Aorta (tissue), 5 donors: ENCODE measurements at regions not wholly inside any gene's neighbourhood (a gene's known extent, or its start where the extent isn't known, plus 50 kb on each side); places are given as distances from the start of the nearest gene placed in this dataset.
A peak's percentile ranks its signal among the peaks of the same experiment; 100 is the strongest.

Experiments used
- ATAC-seq: fragments of 200-7000 bp; cut with Tn5 transposase; one replicate; pipeline ENCODE4 v1.9.1; 2022; ENCODE audit warnings: moderate library complexity; ENCODE audit not compliant: low FRiP score
- DNase-seq, 2 donors: peaks; one replicate each; pipeline ENCODE4 v3.0.0-alpha.2; 2020
- H3K27ac ChIP-seq, 2 donors: one replicate each; pipeline ENCODE4 v1.5.1; 2013; ENCODE audit warnings: low read length in 2 of 2, mild to moderate bottlenecking in 2 of 2, moderate library complexity in 2 of 2, control low read depth in 1 of 2, inconsistent platforms in 1 of 2, low read depth in 1 of 2
- H3K27me3 ChIP-seq, 2 donors: one replicate each; pipeline ENCODE4 v1.6.1; 2013; ENCODE audit warnings: control low read depth in 1 of 2, low read length in 1 of 2, mild to moderate bottlenecking in 1 of 2, moderate library complexity in 1 of 2; ENCODE audit not compliant: insufficient read depth in 2 of 2, control insufficient read depth in 1 of 2
- H3K36me3 ChIP-seq, 2 donors: one replicate each; pipeline ENCODE4 v1.6.1; 2013; ENCODE audit warnings: control low read depth in 1 of 2, low read length in 1 of 2, mild to moderate bottlenecking in 1 of 2; ENCODE audit not compliant: insufficient read depth in 2 of 2, control insufficient read depth in 1 of 2
- H3K4me1 ChIP-seq, 2 donors: one replicate each; pipeline ENCODE4 v1.6.1; 2013; ENCODE audit warnings: low read length in 2 of 2, control low read depth in 1 of 2, mild to moderate bottlenecking in 1 of 2, moderate library complexity in 1 of 2; ENCODE audit not compliant: insufficient read depth in 2 of 2, control insufficient read depth in 1 of 2
- H3K4me3 ChIP-seq, 2 donors: one replicate each; pipeline ENCODE4 v1.5.1; 2013; ENCODE audit warnings: low read length in 2 of 2, control low read depth in 1 of 2, mild to moderate bottlenecking in 1 of 2
- H3K9me3 ChIP-seq: one replicate; pipeline ENCODE4 v1.6.1; 2013; ENCODE audit warnings: mild to moderate bottlenecking, low read length; ENCODE audit not compliant: control insufficient read depth
- WGBS, 2 donors: extraction: QIAGEN DNeasy Blood & Tissue Kit; methylation state at CpG; one replicate each; pipeline ENCODE4 v1.1.7; 2013; 5-methylcytosine and 5-hydroxymethylcytosine counted together
- intact Hi-C, 2 donors: fragments of 100-400 bp; cut with DNase I; formaldehyde crosslinking; loops; one replicate each; pipeline versions ENCODE4 v1.14.2 to v1.15.0; 2022
- donor health status: healthy with polysubstance abuse.
- donor health status: Bipolar disorder and iron deficiency.
- donor health status: DM: no; HTN: no; CAD: no.
- donor health status: DM: no; HTN: no; CAD: no.
- donor health status: DM: yes; HTN: yes; CAD: no.

GRCh38 chr20:57920971-57921370 is 211.2 kb upstream of the PMEPA1 start:
- Histone ChIP-seq H3K36me3 (no peaks in the 10 kb centered on the region), H3K4me3 (no peak overlapping the region), H3K27me3 (no peaks in the 10 kb centered on the region), H3K4me1 (no peaks in the 10 kb centered on the region), H3K27ac (no peak overlapping the region), H3K9me3 (no peaks in the 10 kb centered on the region)
- intact Hi-C loops, result no loop called here
- 83 to 95% methylated on average over 6 of the region's 6 CpGs for WGBS, 2 donors
- DNase-seq (no peak), ATAC-seq (no peak)

GRCh38 chr20:57919049-57919448 is 209.2 kb upstream of the PMEPA1 start:
- ATAC-seq (no peak), DNase-seq (no peak)
- 91 to 92% methylated on average over 3 of the region's 3 CpGs for WGBS, 2 donors
- H3K4me1 ChIP-seq, result no peaks in the 10 kb centered on the region
- H3K9me3 ChIP-seq, result no peaks in the 10 kb centered on the region
- no peak overlapping the region for H3K27ac ChIP-seq
- no peaks in the 10 kb centered on the region for H3K36me3 ChIP-seq
- intact Hi-C loops, result no loop called here
- no peaks in the 10 kb centered on the region for H3K27me3 ChIP-seq
- no peak overlapping the region for H3K4me3 ChIP-seq

DNA sequence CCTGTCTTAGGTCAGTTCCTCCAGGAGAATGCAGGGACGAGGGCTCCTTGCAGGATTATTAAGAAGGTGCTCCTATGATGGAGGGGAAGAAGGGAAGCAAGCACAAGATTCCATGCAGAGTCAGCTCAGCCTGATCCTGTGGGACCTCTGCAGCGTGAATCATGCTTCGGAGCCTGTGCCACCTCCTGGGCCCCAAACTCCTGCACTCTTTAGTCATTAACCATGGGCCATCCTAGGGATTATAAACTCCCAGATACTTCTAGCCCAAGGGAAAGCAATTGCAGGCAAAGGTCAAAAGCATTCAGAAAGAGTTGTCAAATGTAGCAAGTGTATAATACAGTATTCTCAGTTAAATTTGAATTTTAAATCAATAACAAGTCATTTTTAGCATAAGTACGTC is 208.7 kb upstream of the PMEPA1 start:
- WGBS, 2 donors, result 82 to 94% methylated on average over 4 of the region's 4 CpGs
- no peak for DNase-seq
- intact Hi-C loops, result no loop called here

GRCh38 chr20:57914205-57914604 is 204.4 kb upstream of the PMEPA1 start:
- Histone ChIP-seq H3K9me3 (no peaks in the 10 kb centered on the region), H3K4me3 (no peak overlapping the region), H3K36me3 (no peaks in the 10 kb centered on the region), H3K27ac (no peak overlapping the region), H3K27me3 (no peaks in the 10 kb centered on the region), H3K4me1 (no peaks in the 10 kb centered on the region)
- DNase-seq (no peak), ATAC-seq (no peak)
- intact Hi-C loops, result no loop called here
- WGBS, 2 donors, result 75 to 92% methylated on average over 4 of the region's 4 CpGs

More for the DNA sequence above, 208.7 kb upstream of the PMEPA1 start:
- Histone ChIP-seq H3K9me3 (no peaks in the 10 kb centered on the region), H3K36me3 (no peaks in the 10 kb centered on the region), H3K4me3 (no peak overlapping the region), H3K27me3 (no peaks in the 10 kb centered on the region), H3K27ac (no peak overlapping the region), H3K4me1 (no peaks in the 10 kb centered on the region)
- ATAC-seq, result no peak

GRCh38 chr20:57913156-57913930 is 203.5 kb upstream of the PMEPA1 start:
- Histone ChIP-seq H3K27me3 (no peaks in the 10 kb centered on the region), H3K9me3 (no peaks in the 10 kb centered on the region), H3K36me3 (no peaks in the 10 kb centered on the region), H3K4me3 (no peak overlapping the region), H3K4me1 (no peaks in the 10 kb centered on the region), H3K27ac (no peak overlapping the region)
- 94 to 97% methylated on average over 12 of the region's 12 CpGs for WGBS, 2 donors
- DNase-seq (no peak), ATAC-seq (no peak)
- intact Hi-C loops, result no loop called here

GRCh38 chr20:57912227-57912582 is 202.4 kb upstream of the PMEPA1 start:
- H3K27me3 ChIP-seq, result no peaks in the 10 kb centered on the region
- H3K36me3 ChIP-seq, result no peaks in the 10 kb centered on the region
- H3K4me3 ChIP-seq, result no peak overlapping the region
- intact Hi-C loops, result no loop called here
- no peak overlapping the region for H3K27ac ChIP-seq
- no peak for DNase-seq
- 19 to 35% methylated on average over 6 of the region's 6 CpGs for WGBS, 2 donors
- no peak for ATAC-seq
- no peaks in the 10 kb centered on the region for H3K4me1 ChIP-seq
- no peaks in the 10 kb centered on the region for H3K9me3 ChIP-seq

DNA sequence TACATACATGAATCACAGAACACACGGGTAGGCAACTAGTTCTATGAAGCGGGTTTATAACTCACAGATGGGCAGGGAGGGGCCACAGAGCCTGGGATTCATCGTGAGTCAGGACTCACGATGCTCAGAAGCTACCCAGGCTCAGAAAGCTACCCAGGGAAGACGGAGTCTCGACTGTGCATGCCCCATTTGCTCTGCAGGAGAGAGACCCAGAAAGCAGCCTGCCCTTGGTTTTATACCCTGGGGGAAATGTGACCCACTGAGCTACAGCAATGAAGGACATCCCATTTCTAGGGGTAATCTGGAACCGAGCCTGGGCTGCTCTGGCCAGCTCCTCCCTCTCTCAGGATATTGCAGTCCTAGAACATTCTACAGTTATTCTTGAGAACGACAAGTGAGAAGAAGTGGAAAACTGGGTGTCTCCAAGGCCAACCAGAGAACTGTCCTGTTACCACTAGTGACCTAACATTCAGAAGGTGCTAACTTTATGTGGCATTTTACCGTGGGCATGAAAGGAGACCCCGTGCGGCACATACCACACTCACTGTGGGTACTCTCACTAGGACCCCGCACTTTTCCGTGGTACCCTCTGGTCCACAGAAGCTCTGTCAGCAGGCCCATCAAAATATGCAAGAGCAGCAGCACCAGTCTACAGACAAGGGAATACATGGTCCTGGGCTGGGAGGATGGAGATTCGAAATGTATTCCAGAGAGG is 201.9 kb upstream of the PMEPA1 start:
- no peaks in the 10 kb centered on the region for H3K9me3 ChIP-seq
- intact Hi-C loops, result no loop called here
- H3K27ac ChIP-seq, result no peak overlapping the region
- ATAC-seq (no peak), DNase-seq (peak in 1 of 2 donors; percentile 19)
- H3K4me1 ChIP-seq, result no peaks in the 10 kb centered on the region
- 86 to 93% methylated on average over 14 of the region's 14 CpGs for WGBS, 2 donors
- no peaks in the 10 kb centered on the region for H3K27me3 ChIP-seq
- no peaks in the 10 kb centered on the region for H3K36me3 ChIP-seq
- no peak overlapping the region for H3K4me3 ChIP-seq

DNA sequence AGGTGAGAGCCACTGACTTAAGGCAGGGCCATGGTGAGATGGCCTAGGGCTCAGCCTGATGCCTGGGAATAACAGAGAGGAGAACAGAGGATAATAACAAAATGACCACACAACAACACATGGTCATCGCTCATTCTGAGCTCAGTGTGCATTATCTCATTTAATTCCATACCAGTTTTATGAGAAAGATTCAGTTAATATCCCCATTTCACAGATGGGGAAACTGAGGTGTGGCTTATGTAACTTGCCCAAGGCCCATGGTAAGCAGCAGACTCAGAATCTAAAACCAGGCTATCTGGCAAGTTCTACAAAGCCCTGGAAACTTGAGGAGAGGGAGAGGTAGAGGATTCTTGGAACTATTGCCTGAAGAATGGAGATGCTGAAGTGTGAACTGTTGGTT is 200.9 kb upstream of the PMEPA1 start:
- DNase-seq (no peak), ATAC-seq (no peak)
- H3K27me3 ChIP-seq, result no peaks in the 10 kb centered on the region
- intact Hi-C loops, result no loop called here
- WGBS, 2 donors, result 98 to 100% methylated on average over 1 of the region's 1 CpG
- H3K4me3 ChIP-seq, result no peak overlapping the region
- no peak overlapping the region for H3K27ac ChIP-seq
- H3K36me3 ChIP-seq, result no peaks in the 10 kb centered on the region
- no peaks in the 10 kb centered on the region for H3K4me1 ChIP-seq
- no peaks in the 10 kb centered on the region for H3K9me3 ChIP-seq

DNA sequence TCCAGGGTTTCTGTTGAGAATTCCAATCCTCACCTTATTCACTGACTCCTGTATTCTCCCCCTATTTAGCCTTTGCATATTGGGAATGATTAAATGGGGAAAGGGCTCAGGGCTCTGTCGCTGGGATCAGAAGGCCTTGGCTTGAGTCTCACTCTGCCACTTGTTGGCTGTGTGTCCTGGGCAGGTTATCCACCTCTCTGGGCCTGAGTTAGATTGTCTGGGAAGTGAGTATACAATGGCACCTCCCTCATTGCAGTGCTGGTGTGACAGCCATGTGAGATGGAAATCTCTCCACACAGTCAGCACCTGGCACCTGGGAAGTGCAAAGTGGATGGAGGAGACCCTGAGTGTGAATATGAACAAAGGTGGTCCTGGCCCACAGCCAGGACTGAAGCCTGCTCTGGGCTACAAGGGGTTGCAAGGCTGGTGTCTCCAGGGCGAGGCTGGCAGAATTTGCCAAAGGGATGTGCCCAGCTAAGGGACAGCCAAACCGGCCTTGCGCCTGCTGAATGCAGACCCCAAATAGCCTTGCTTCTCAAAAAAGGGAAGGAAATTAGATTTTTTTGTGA is 200.0 kb upstream of the PMEPA1 start:
- no peaks in the 10 kb centered on the region for H3K27me3 ChIP-seq
- intact Hi-C loops, result no loop called here
- WGBS, 2 donors, result 96 to 98% methylated on average over 4 of the region's 4 CpGs
- DNase-seq, result peak in 1 of 2 donors; percentile 39
- H3K4me3 ChIP-seq, result no peak overlapping the region
- H3K36me3 ChIP-seq, result no peaks in the 10 kb centered on the region
- H3K9me3 ChIP-seq, result no peaks in the 10 kb centered on the region
- no peak for ATAC-seq
- no peak overlapping the region for H3K27ac ChIP-seq
- H3K4me1 ChIP-seq, result no peaks in the 10 kb centered on the region
